ENCODE measurements at regions not wholly inside any gene's neighbourhood (a gene's known extent, or its start where the extent isn't known, plus 50 kb on each side); places are given as distances from the start of the nearest gene placed in this dataset.

- TF ChIP-seq, protein P1, sequence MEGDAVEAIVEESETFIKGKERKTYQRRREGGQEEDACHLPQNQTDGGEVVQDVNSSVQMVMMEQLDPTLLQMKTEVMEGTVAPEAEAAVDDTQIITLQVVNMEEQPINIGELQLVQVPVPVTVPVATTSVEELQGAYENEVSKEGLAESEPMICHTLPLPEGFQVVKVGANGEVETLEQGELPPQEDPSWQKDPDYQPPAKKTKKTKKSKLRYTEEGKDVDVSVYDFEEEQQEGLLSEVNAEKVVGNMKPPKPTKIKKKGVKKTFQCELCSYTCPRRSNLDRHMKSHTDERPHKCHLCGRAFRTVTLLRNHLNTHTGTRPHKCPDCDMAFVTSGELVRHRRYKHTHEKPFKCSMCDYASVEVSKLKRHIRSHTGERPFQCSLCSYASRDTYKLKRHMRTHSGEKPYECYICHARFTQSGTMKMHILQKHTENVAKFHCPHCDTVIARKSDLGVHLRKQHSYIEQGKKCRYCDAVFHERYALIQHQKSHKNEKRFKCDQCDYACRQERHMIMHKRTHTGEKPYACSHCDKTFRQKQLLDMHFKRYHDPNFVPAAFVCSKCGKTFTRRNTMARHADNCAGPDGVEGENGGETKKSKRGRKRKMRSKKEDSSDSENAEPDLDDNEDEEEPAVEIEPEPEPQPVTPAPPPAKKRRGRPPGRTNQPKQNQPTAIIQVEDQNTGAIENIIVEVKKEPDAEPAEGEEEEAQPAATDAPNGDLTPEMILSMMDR (IDR thresholded peaks at IDR 0.05): no peak
- TF ChIP-seq EZH2 (IDR thresholded peaks at IDR 0.05) (no peak), EZH2phosphoT487 (IDR thresholded peaks at IDR 0.05) (no peak)
Measured at GRCh38 chr11:69211540-69211919, 55.8 kb downstream of the SMIM38 start.
